ENCODE measurements at regions not wholly inside any gene's neighbourhood (a gene's known extent, or its start where the extent isn't known, plus 50 kb on each side); places are given as distances from the start of the nearest gene placed in this dataset.

- no peak overlapping the region for H3K4me3 ChIP-seq (ENCODE audit: low read length)
- DNase-seq (ENCODE audit: low read depth): no peak
- TF ChIP-seq CTCF (conservative IDR thresholded peaks at IDR 0.05; ENCODE audit: low read depth, low read length): no peak
Measured at GRCh38 chr17:79233916-79234551, 159.4 kb downstream of the ENGASE start.

DNA sequence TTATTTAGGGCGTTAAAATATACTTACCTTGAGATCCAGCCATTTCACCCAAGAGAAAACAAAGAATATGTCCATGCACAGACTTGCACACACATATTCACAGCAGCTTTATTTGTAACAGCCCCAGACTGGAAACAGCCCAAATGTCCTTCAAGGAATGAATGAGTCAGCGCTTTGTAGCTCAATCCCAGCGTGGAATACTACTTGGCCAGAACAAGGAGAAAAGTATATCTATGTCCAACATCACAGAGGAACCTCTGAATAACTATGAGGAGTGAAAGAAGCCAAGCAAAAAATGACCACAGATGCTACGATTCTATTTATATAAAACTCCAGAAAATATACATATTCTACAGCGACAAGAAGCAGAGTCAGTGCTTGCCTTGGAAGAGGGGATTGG lies 158.3 kb downstream of the ENGASE start:
- no peak for TF ChIP-seq CTCF (conservative IDR thresholded peaks at IDR 0.05; ENCODE audit: low read depth, low read length)
- H3K4me3 ChIP-seq (ENCODE audit: low read length): no peak overlapping the region
- no peak for DNase-seq (ENCODE audit: low read depth)

GRCh38 chr17:79231766-79232287 lies 157.2 kb downstream of the ENGASE start:
- no peak for DNase-seq (ENCODE audit: low read depth)
- TF ChIP-seq CTCF (conservative IDR thresholded peaks at IDR 0.05; ENCODE audit: low read depth, low read length): no peak
- H3K4me3 ChIP-seq (ENCODE audit: low read length): no peak overlapping the region

GRCh38 chr17:79230576-79230975 lies 156.0 kb downstream of the ENGASE start:
- H3K4me3 ChIP-seq (ENCODE audit: low read length): no peak overlapping the region
- TF ChIP-seq CTCF (conservative IDR thresholded peaks at IDR 0.05; ENCODE audit: low read depth, low read length): no peak
- no peak for DNase-seq (ENCODE audit: low read depth)

DNA sequence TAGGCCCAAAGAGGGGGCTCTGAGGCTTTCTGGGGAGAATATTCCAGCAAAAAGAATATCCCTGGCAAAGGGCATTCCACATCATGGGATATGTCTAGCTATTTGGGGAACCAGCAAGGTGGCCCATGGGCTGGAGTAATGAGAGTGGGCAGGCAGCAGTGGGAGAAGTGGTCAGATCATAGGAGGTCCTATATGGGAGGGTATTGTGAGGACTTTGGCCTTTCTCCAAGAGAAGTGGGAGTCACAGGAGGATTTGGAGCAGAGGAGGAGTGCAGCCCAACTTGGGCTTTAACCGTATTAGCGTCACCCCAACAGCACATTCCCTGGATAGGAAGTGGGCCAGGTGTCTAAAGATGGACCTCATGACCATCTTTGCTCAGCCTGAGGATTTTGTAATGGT lies 151.4 kb downstream of the ENGASE start:
- H3K4me3 ChIP-seq (ENCODE audit: low read length): no peak overlapping the region
- no peak for DNase-seq (ENCODE audit: low read depth)
- TF ChIP-seq CTCF (conservative IDR thresholded peaks at IDR 0.05; ENCODE audit: low read depth, low read length): no peak

- DNase-seq (ENCODE audit: low read depth): no peak
- TF ChIP-seq CTCF (conservative IDR thresholded peaks at IDR 0.05; ENCODE audit: low read depth, low read length): no peak
- H3K4me3 ChIP-seq (ENCODE audit: low read length): no peak overlapping the region
Measured at GRCh38 chr17:79224903-79225302, 150.3 kb downstream of the ENGASE start.

- no peak for DNase-seq (ENCODE audit: low read depth)
- TF ChIP-seq CTCF (conservative IDR thresholded peaks at IDR 0.05; ENCODE audit: low read depth, low read length): no peak
- no peak overlapping the region for H3K4me3 ChIP-seq (ENCODE audit: low read length)
Measured at GRCh38 chr17:79224476-79224875, 149.9 kb downstream of the ENGASE start.

All from retinal pigment epithelial cell (primary cell).